ENCODE measurements at regions not wholly inside any gene's neighbourhood (a gene's known extent, or its start where the extent isn't known, plus 50 kb on each side); places are given as distances from the start of the nearest gene placed in this dataset.

- Histone ChIP-seq H2AFZ (ENCODE audit: control insufficient read depth, low read length) (no peak overlapping the region), H3K27me3 (ENCODE audit: control insufficient read depth, extremely low read depth, insufficient read depth, low read length) (no peaks in the 10 kb centered on the region), H3K4me3 (ENCODE audit: control insufficient read depth in 2 of 3, extremely low read depth in 1 of 3, insufficient read depth in 2 of 3, low read depth in 1 of 3, low read length in 3 of 3) (no peak overlapping the region), H3K79me2 (ENCODE audit: control insufficient read depth, insufficient read depth, low read length) (no peaks in the 10 kb centered on the region), H3K36me3 (ENCODE audit: control insufficient read depth in 2 of 2, extremely low read depth in 1 of 2, insufficient read depth in 2 of 2, low read length in 2 of 2) (no peaks in the 10 kb centered on the region), H3K9me1 (ENCODE audit: control insufficient read depth, extremely low read depth, insufficient read depth, low read length) (no peaks in the 10 kb centered on the region), H3K27ac (ENCODE audit: control insufficient read depth, insufficient read depth, low read length) (no peak overlapping the region), H3K4me1 (ENCODE audit: control insufficient read depth, extremely low read depth, insufficient read depth, low read length) (no peaks in the 10 kb centered on the region), H4K20me1 (ENCODE audit: control insufficient read depth, extremely low read depth, insufficient read depth, low read length) (no peaks in the 10 kb centered on the region), H3K4me2 (ENCODE audit: control insufficient read depth, extremely low read depth, insufficient read depth, low read depth, low read length) (no peak overlapping the region), H3K9me3 (ENCODE audit: control insufficient read depth, low read depth, low read length) (no peaks in the 10 kb centered on the region), H3K9ac (ENCODE audit: control insufficient read depth, extremely low read depth, insufficient read depth, low read length) (no peak overlapping the region)
- TF ChIP-seq EZH2 (IDR thresholded peaks at IDR 0.05; ENCODE audit: low read length), result no peak
- dilution Hi-C loops (cut with MboI; ENCODE audit: extremely low pct_ligation_motif_present, low sequenced_read_pairs), result no loop called here
- DNase-seq (ENCODE audit: low read depth, low spot score) (no peak), FAIRE-seq (no peak)
Measured at GRCh38 chr18:29254123-29254522, 1077.2 kb upstream of the CDH2 start.

DNA sequence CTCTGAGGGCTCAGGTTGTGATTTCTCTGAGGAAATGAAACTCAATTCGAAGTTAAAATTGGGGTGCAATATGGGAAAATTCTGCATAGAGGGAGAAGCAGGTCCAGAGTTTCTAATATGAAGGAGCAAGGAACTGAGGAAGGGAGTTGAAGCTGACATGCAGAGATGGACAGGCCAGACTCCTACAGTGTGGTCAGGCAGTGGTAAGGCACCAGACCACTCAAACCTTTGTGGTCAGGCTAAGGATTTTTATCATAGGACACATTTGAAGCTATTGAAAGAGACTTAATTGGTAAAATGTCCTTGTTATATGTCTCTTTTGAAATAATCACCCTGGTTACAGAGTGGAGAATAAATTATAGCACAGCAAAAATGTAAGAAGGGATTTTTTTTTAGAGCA is 1074.8 kb upstream of the CDH2 start:
- no peak for FAIRE-seq
- dilution Hi-C loops (cut with MboI; ENCODE audit: extremely low pct_ligation_motif_present, low sequenced_read_pairs), result no loop called here

GRCh38 chr18:29250843-29251242 is 1073.9 kb upstream of the CDH2 start:
- no peak overlapping the region for H3K9ac ChIP-seq (ENCODE audit: control insufficient read depth, extremely low read depth, insufficient read depth, low read length)

More for the DNA sequence above, 1074.8 kb upstream of the CDH2 start:
- no peak overlapping the region for H3K27ac ChIP-seq (ENCODE audit: control insufficient read depth, insufficient read depth, low read length)
- H4K20me1 ChIP-seq (ENCODE audit: control insufficient read depth, extremely low read depth, insufficient read depth, low read length), result no peaks in the 10 kb centered on the region
- H2AFZ ChIP-seq (ENCODE audit: control insufficient read depth, low read length), result no peak overlapping the region
- no peak overlapping the region for H3K4me2 ChIP-seq (ENCODE audit: control insufficient read depth, extremely low read depth, insufficient read depth, low read depth, low read length)
- H3K9me3 ChIP-seq (ENCODE audit: control insufficient read depth, low read depth, low read length), result no peaks in the 10 kb centered on the region
- H3K4me3 ChIP-seq (ENCODE audit: control insufficient read depth in 2 of 3, extremely low read depth in 1 of 3, insufficient read depth in 2 of 3, low read depth in 1 of 3, low read length in 3 of 3), result no peak overlapping the region
- H3K9me1 ChIP-seq (ENCODE audit: control insufficient read depth, extremely low read depth, insufficient read depth, low read length), result no peaks in the 10 kb centered on the region
- H3K36me3 ChIP-seq (ENCODE audit: control insufficient read depth in 2 of 2, extremely low read depth in 1 of 2, insufficient read depth in 2 of 2, low read length in 2 of 2), result no peaks in the 10 kb centered on the region
- no peaks in the 10 kb centered on the region for H3K79me2 ChIP-seq (ENCODE audit: control insufficient read depth, insufficient read depth, low read length)
- TF ChIP-seq EZH2 (IDR thresholded peaks at IDR 0.05; ENCODE audit: low read length), result no peak
- TF ChIP-seq, protein P1, sequence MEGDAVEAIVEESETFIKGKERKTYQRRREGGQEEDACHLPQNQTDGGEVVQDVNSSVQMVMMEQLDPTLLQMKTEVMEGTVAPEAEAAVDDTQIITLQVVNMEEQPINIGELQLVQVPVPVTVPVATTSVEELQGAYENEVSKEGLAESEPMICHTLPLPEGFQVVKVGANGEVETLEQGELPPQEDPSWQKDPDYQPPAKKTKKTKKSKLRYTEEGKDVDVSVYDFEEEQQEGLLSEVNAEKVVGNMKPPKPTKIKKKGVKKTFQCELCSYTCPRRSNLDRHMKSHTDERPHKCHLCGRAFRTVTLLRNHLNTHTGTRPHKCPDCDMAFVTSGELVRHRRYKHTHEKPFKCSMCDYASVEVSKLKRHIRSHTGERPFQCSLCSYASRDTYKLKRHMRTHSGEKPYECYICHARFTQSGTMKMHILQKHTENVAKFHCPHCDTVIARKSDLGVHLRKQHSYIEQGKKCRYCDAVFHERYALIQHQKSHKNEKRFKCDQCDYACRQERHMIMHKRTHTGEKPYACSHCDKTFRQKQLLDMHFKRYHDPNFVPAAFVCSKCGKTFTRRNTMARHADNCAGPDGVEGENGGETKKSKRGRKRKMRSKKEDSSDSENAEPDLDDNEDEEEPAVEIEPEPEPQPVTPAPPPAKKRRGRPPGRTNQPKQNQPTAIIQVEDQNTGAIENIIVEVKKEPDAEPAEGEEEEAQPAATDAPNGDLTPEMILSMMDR (optimal IDR thresholded peaks at IDR 0.05 in 1 of 3, IDR thresholded peaks at IDR 0.05 in 1 of 3, conservative IDR thresholded peaks at IDR 0.05 in 1 of 3; ENCODE audit: extremely low read depth in 1 of 3, insufficient read depth in 2 of 3, low read length in 3 of 3), result no peak
- DNase-seq (ENCODE audit: low read depth, low spot score), result no peak
- H3K27me3 ChIP-seq (ENCODE audit: control insufficient read depth, extremely low read depth, insufficient read depth, low read length), result no peaks in the 10 kb centered on the region
- no peak overlapping the region for H3K9ac ChIP-seq (ENCODE audit: control insufficient read depth, extremely low read depth, insufficient read depth, low read length)
- H3K4me1 ChIP-seq (ENCODE audit: control insufficient read depth, extremely low read depth, insufficient read depth, low read length), result no peaks in the 10 kb centered on the region

More at GRCh38 chr18:29250843-29251242, 1073.9 kb upstream of the CDH2 start:
- H3K4me3 ChIP-seq (ENCODE audit: control insufficient read depth in 2 of 3, extremely low read depth in 1 of 3, insufficient read depth in 2 of 3, low read depth in 1 of 3, low read length in 3 of 3), result no peak overlapping the region
- DNase-seq (ENCODE audit: low read depth, low spot score) (no peak), FAIRE-seq (no peak)
- H3K4me1 ChIP-seq (ENCODE audit: control insufficient read depth, extremely low read depth, insufficient read depth, low read length), result no peaks in the 10 kb centered on the region
- H3K9me1 ChIP-seq (ENCODE audit: control insufficient read depth, extremely low read depth, insufficient read depth, low read length), result no peaks in the 10 kb centered on the region
- dilution Hi-C loops (cut with MboI; ENCODE audit: extremely low pct_ligation_motif_present, low sequenced_read_pairs), result no loop called here
- H3K27me3 ChIP-seq (ENCODE audit: control insufficient read depth, extremely low read depth, insufficient read depth, low read length), result no peaks in the 10 kb centered on the region
- H2AFZ ChIP-seq (ENCODE audit: control insufficient read depth, low read length), result no peak overlapping the region
- no peak for TF ChIP-seq EZH2 (IDR thresholded peaks at IDR 0.05; ENCODE audit: low read length)
- TF ChIP-seq, protein P1 (optimal IDR thresholded peaks at IDR 0.05 in 1 of 3, IDR thresholded peaks at IDR 0.05 in 1 of 3, conservative IDR thresholded peaks at IDR 0.05 in 1 of 3; ENCODE audit: extremely low read depth in 1 of 3, insufficient read depth in 2 of 3, low read length in 3 of 3), result no peak
- H3K4me2 ChIP-seq (ENCODE audit: control insufficient read depth, extremely low read depth, insufficient read depth, low read depth, low read length), result no peak overlapping the region
- H3K9me3 ChIP-seq (ENCODE audit: control insufficient read depth, low read depth, low read length), result no peaks in the 10 kb centered on the region
- no peaks in the 10 kb centered on the region for H4K20me1 ChIP-seq (ENCODE audit: control insufficient read depth, extremely low read depth, insufficient read depth, low read length)
- H3K36me3 ChIP-seq (ENCODE audit: control insufficient read depth in 2 of 2, extremely low read depth in 1 of 2, insufficient read depth in 2 of 2, low read length in 2 of 2), result no peaks in the 10 kb centered on the region
- H3K79me2 ChIP-seq (ENCODE audit: control insufficient read depth, insufficient read depth, low read length), result no peaks in the 10 kb centered on the region
- H3K27ac ChIP-seq (ENCODE audit: control insufficient read depth, insufficient read depth, low read length), result no peak overlapping the region

Measured in keratinocyte (primary cell).